Calu3 (cell line): ENCODE measurements at regions not wholly inside any gene's neighbourhood (a gene's known extent, or its start where the extent isn't known, plus 50 kb on each side); places are given as distances from the start of the nearest gene placed in this dataset.
"Not testable (repeated sequence)": the region's sequence is repeated elsewhere in the genome, so short reads cannot be mapped to it uniquely, and the experiment has no call there.

ENCODE experiments used
- BruUV-seq: library from RNA; stranded (reverse); fragments of 400-500 nt; replicated peaks from 2 replicates; lab custom pipeline; 2021; lab: Mats Ljungman, UMichigan
- CTCF ChIA-PET: fragments of 300-600 bp; sonication (Branson Sonifier 250); formaldehyde crosslinking; loops from one replicate; lab custom pipeline; 2022; ENCODE audit warnings: antibody characterized with exemption; lab: Charles Lee
- DNase-seq: peaks from one replicate; pipeline ENCODE4 v3.0.0; 2022
- H3K27ac Mint-ChIP-seq: one replicate; pipeline ENCODE4 v1.8.0; 2022; ENCODE audit warnings: mixed read lengths; ENCODE audit not compliant: unreplicated experiment
- H3K27me3 Mint-ChIP-seq: one replicate; pipeline ENCODE4 v1.8.0; 2022; ENCODE audit warnings: mixed read lengths; ENCODE audit not compliant: unreplicated experiment
- H3K36me3 Mint-ChIP-seq: one replicate; pipeline ENCODE4 v1.8.0; 2022; ENCODE audit warnings: mild to moderate bottlenecking, moderate library complexity, mixed read lengths; ENCODE audit not compliant: insufficient read depth, unreplicated experiment
- H3K4me1 Mint-ChIP-seq: one replicate; pipeline ENCODE4 v1.8.0; 2022; ENCODE audit warnings: mild to moderate bottlenecking, low read depth, mixed read lengths; ENCODE audit not compliant: unreplicated experiment
- H3K4me3 Mint-ChIP-seq: one replicate; pipeline ENCODE4 v1.8.0; 2022; ENCODE audit warnings: mild to moderate bottlenecking, low read depth, moderate library complexity, mixed read lengths; ENCODE audit not compliant: unreplicated experiment
- H3K9me3 Mint-ChIP-seq: one replicate; pipeline ENCODE4 v1.8.0; 2022; ENCODE audit warnings: low read depth, mixed read lengths; ENCODE audit not compliant: unreplicated experiment
- CTCF ChIP-seq: fragments of 200-600 bp; IDR thresholded peaks from one replicate; pipeline ENCODE4 v1.8.0; 2022; ENCODE audit warnings: antibody characterized with exemption; ENCODE audit not compliant: unreplicated experiment
- intact Hi-C: fragments of 100-400 bp; cut with micrococcal nuclease; formaldehyde crosslinking; loops from one replicate; pipeline ENCODE4 v1.10.0; 2022; ENCODE audit not compliant: unreplicated experiment

GRCh38 chr3:17823816-17824215 lies 81.4 kb upstream of the TBC1D5 start:
- Mint-ChIP-seq H3K4me1 (peaks cover 9% of the 10 kb centered on the region), H3K9me3 (no peaks in the 10 kb centered on the region), H3K27ac (no peak overlapping the region), H3K27me3 (no peaks in the 10 kb centered on the region), H3K36me3 (peaks cover 5% of the 10 kb centered on the region), H3K4me3 (no peak overlapping the region)
- no peak for DNase-seq
- intact Hi-C loops = no loop called here
- no peak for TF ChIP-seq CTCF
- CTCF ChIA-PET = no interaction called here
- no TSS peak for BruUV-seq

GRCh38 chr3:17823036-17823435 lies 80.6 kb upstream of the TBC1D5 start:
- intact Hi-C loops = no loop called here
- Mint-ChIP-seq H3K36me3 (peaks cover 5% of the 10 kb centered on the region), H3K4me1 (peaks cover 9% of the 10 kb centered on the region), H3K9me3 (no peaks in the 10 kb centered on the region), H3K4me3 (no peak overlapping the region), H3K27me3 (no peaks in the 10 kb centered on the region), H3K27ac (no peak overlapping the region)
- no TSS peak for BruUV-seq
- CTCF ChIA-PET = no interaction called here
- TF ChIP-seq CTCF = no peak
- DNase-seq = no peak

- Mint-ChIP-seq H3K4me1 (peaks cover 9% of the 10 kb centered on the region), H3K27me3 (no peaks in the 10 kb centered on the region), H3K27ac (no peak overlapping the region), H3K4me3 (no peak overlapping the region), H3K9me3 (no peaks in the 10 kb centered on the region), H3K36me3 (peaks cover 5% of the 10 kb centered on the region)
- intact Hi-C loops = no loop called here
- CTCF ChIA-PET = no interaction called here
- BruUV-seq = no TSS peak
- TF ChIP-seq CTCF = no peak
- DNase-seq = no peak
These were observed 78.3 kb upstream of the TBC1D5 start for GRCh38 chr3:17820704-17821103.

- H3K9me3 Mint-ChIP-seq = no peaks in the 10 kb centered on the region
- intact Hi-C loops = no loop called here
- H3K4me3 Mint-ChIP-seq = no peak overlapping the region
- no TSS peak for BruUV-seq
- no peaks in the 10 kb centered on the region for H3K27me3 Mint-ChIP-seq
- TF ChIP-seq CTCF = no peak
- peaks cover 5% of the 10 kb centered on the region for H3K36me3 Mint-ChIP-seq
- no peak for DNase-seq
- H3K27ac Mint-ChIP-seq = no peak overlapping the region
- CTCF ChIA-PET = no interaction called here
- H3K4me1 Mint-ChIP-seq = peaks cover 9% of the 10 kb centered on the region
These were observed 77.8 kb upstream of the TBC1D5 start for GRCh38 chr3:17820275-17820674.

- H3K4me1 Mint-ChIP-seq, H3K27me3 Mint-ChIP-seq, DNase-seq, H3K4me3 Mint-ChIP-seq, BruUV-seq, H3K9me3 Mint-ChIP-seq, H3K36me3 Mint-ChIP-seq, H3K27ac Mint-ChIP-seq, intact Hi-C loops: not testable (repeated sequence)
- CTCF ChIA-PET = interaction anchor here (0.6 kb wide), 1 partner anchor 351 kb away, joined by 5 read pairs; no protein-coding TSS in a partner anchor
These were observed 75.5 kb upstream of the TBC1D5 start for GRCh38 chr3:17817973-17818372.
